HCT116 (cell line): ENCODE measurements at regions not wholly inside any gene's neighbourhood (a gene's known extent, or its start where the extent isn't known, plus 50 kb on each side); places are given as distances from the start of the nearest gene placed in this dataset.

Source experiments
- ATAC-seq: fragments of 200-7000 bp; cut with Tn5 transposase; 2 replicates; pipeline ENCODE4 v1.9.1; 2020; ENCODE audit warnings: mild to moderate bottlenecking, moderate library complexity
- BruUV-seq: library from RNA; stranded (reverse); fragments of 400-500 nt; replicated peaks from 2 replicates; lab custom pipeline; 2021; lab: Mats Ljungman, UMichigan
- CTCF ChIA-PET: fragments of 300-600 bp; sonication (Branson Sonifier 250); formaldehyde crosslinking; loops from one replicate; lab custom pipeline; 2021; ENCODE audit warnings: antibody characterized with exemption; lab: Charles Lee
- POLR2A ChIA-PET: fragments of 300-600, 350-600 bp; sonication (Branson Sonifier 250); formaldehyde crosslinking; loops from one replicate; lab custom pipeline; 2021; ENCODE audit warnings: antibody characterized with exemption; lab: Charles Lee
- RAD21 ChIA-PET, 2 experiments: fragments of 300-600 bp; sonication (Branson Sonifier 250); formaldehyde crosslinking; loops; one replicate each; lab custom pipeline; 2023; ENCODE audit warnings: low total read pairs in 2 of 2; ENCODE audit not compliant: uncharacterized antibody in 2 of 2, unreplicated experiment in 2 of 2, low non-redundant PET in 1 of 2; lab: Charles Lee
- DNase-seq: peaks from one replicate; pipeline ENCODE4 v3.0.0-alpha.2; 2010; ENCODE audit warnings: low read depth, low spot score
- H2AFZ ChIP-seq: fragments of 200-600 bp; shearing (Covaris generic), sonication (generic); 2 replicates; pipeline ENCODE4 v1.6.1; 2017; ENCODE audit warnings: low read depth, mixed run types, mixed read lengths, antibody characterized with exemption, low read length; ENCODE audit not compliant: poor library complexity, severe bottlenecking
- H3K27ac ChIP-seq: 2 replicates; pipeline ENCODE4 v1.5.1; 2012; ENCODE audit warnings: low read depth, low read length
- H3K27me3 ChIP-seq: fragments of 200-600 bp; sonication (generic); 2 replicates; pipeline ENCODE4 v1.6.1; 2016; ENCODE audit warnings: mixed run types, low read length, mixed read lengths; ENCODE audit not compliant: insufficient read depth
- H3K36me3 ChIP-seq, 2 experiments: fragments of 200-500 bp in 1 of 2; fragments of 200-600 bp in 1 of 2; sonication (Bioruptor generic) in 1 of 2; sonication (generic) in 1 of 2; 2 replicates each; pipeline versions ENCODE4 v1.5.1 to v1.6.1; 2014 to 2016; ENCODE audit warnings: low read length in 2 of 2, inconsistent platforms in 1 of 2, mixed read lengths in 1 of 2, mixed run types in 1 of 2; ENCODE audit not compliant: insufficient read depth in 2 of 2, control insufficient read depth in 1 of 2
- H3K4me1 ChIP-seq, 2 experiments: fragments of 200-600 bp in 1 of 2; sonication (generic) in 1 of 2; 2 replicates each; pipeline versions ENCODE4 v1.5.1 to v1.6.1; 2012 to 2017; ENCODE audit warnings: low read length in 2 of 2, inconsistent platforms in 1 of 2, mild to moderate bottlenecking in 1 of 2, mixed read lengths in 1 of 2, mixed run types in 1 of 2, moderate library complexity in 1 of 2; ENCODE audit not compliant: insufficient read depth in 2 of 2, control insufficient read depth in 1 of 2
- H3K4me2 ChIP-seq: fragments of 200-600 bp; sonication (generic); 2 replicates; pipeline ENCODE4 v1.6.1; 2017; ENCODE audit warnings: mixed run types, low read length, mixed read lengths
- H3K4me3 ChIP-seq, 2 experiments: fragments of 200-600 bp in 1 of 2; sonication (generic) in 1 of 2; replicated peaks in 1 of 2; 2 replicates each; pipeline ENCODE4 v1.5.1; 2011 to 2016; ENCODE audit warnings: low read length in 2 of 2, control low read depth in 1 of 2, low read depth in 1 of 2, mild to moderate bottlenecking in 1 of 2, mixed read lengths in 1 of 2, mixed run types in 1 of 2
- H3K79me2 ChIP-seq: fragments of 200-600 bp; sonication (generic); 2 replicates; pipeline ENCODE4 v1.6.1; 2017; ENCODE audit warnings: mild to moderate bottlenecking, mixed run types, low read length, moderate library complexity, mixed read lengths; ENCODE audit not compliant: insufficient read depth
- H3K9ac ChIP-seq: fragments of 200-600 bp; sonication (generic); 2 replicates; pipeline ENCODE4 v1.6.1; 2016; ENCODE audit warnings: low read length, mixed read lengths
- H3K9me2 ChIP-seq: fragments of 200-600 bp; sonication (generic), shearing (Covaris generic); 2 replicates; pipeline ENCODE4 v1.6.1; 2017; ENCODE audit warnings: mixed run types, mild to moderate bottlenecking, moderate library complexity; ENCODE audit not compliant: insufficient read depth
- H3K9me3 ChIP-seq, 2 experiments: fragments of 200-500 bp in 1 of 2; fragments of 200-600 bp in 1 of 2; sonication (Bioruptor generic) in 1 of 2; sonication (generic) in 1 of 2; 2 replicates each; pipeline ENCODE4 v1.6.1; 2014 to 2017; ENCODE audit warnings: low read length in 2 of 2, mixed read lengths in 2 of 2, inconsistent platforms in 1 of 2, low read depth in 1 of 2, mild to moderate bottlenecking in 1 of 2, mixed run types in 1 of 2, moderate library complexity in 1 of 2; ENCODE audit not compliant: control insufficient read depth in 1 of 2, insufficient read depth in 1 of 2
- H4K20me1 ChIP-seq: fragments of 200-600 bp; sonication (generic), shearing (Covaris generic); 2 replicates; pipeline ENCODE4 v1.6.1; 2017; ENCODE audit warnings: mixed run types, mild to moderate bottlenecking, moderate library complexity; ENCODE audit not compliant: insufficient read depth
- CBX3 ChIP-seq: IDR thresholded peaks from 2 replicates; pipeline ENCODE4 v1.6.1; 2012; ENCODE audit warnings: low read depth
- CEBPB ChIP-seq: IDR thresholded peaks from 2 replicates; pipeline ENCODE4 v1.6.1; 2012; ENCODE audit warnings: low read depth
- POLR2A ChIP-seq: IDR thresholded peaks from 2 replicates; pipeline ENCODE4 v1.7.0; 2011; ENCODE audit warnings: borderline replicate concordance; ENCODE audit not compliant: insufficient read depth, insufficient read length; ENCODE audit errors: extremely low read depth
- SRF ChIP-seq: IDR thresholded peaks from 2 replicates; pipeline ENCODE4 v1.6.1; 2012; ENCODE audit warnings: low read depth
- TCF7L2 ChIP-seq: IDR thresholded peaks from 2 replicates; pipeline ENCODE4 v1.7.0; 2011; ENCODE audit warnings: borderline replicate concordance, inconsistent platforms; ENCODE audit not compliant: insufficient read depth, insufficient read length; ENCODE audit errors: extremely low read depth
- YY1 ChIP-seq: IDR thresholded peaks from 2 replicates; pipeline ENCODE4 v1.6.1; 2011; ENCODE audit warnings: low read length, low read depth, moderate library complexity, mild to moderate bottlenecking; ENCODE audit not compliant: insufficient replicate concordance; ENCODE audit errors: extremely low read depth
- intact Hi-C: fragments of 100-400 bp; cut with micrococcal nuclease; formaldehyde crosslinking; loops from 2 replicates; pipeline ENCODE4 v1.10.0; 2022
- TF ChIP-seq, protein P1 (sequence below): IDR thresholded peaks from 2 replicates; pipeline ENCODE4 v1.6.1; 2012; ENCODE audit warnings: low read depth

DNA sequence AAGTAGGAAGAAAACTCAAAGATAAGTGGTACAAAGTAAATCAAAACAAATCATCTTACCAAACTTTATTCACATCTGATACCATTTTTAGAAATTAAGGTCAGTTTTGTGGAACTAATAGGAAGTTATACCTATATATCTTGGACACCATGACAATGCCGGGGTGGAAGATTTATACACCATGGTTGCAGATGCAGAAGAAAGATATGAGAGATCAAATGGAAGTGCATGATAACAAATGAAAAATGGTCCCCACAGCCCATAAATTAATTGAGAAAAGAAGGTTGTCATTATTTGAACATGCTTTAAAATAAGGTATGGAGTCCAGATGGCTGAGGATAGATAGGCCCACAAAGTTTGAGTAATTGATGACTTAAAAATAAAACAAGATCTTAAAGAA, 276.8 kb downstream of the TSHZ3 start:
- TF ChIP-seq CBX3 (no peak), TCF7L2 (no peak), CEBPB (no peak), YY1 (no peak), POLR2A (no peak), SRF (no peak)
- TF ChIP-seq, protein P1, sequence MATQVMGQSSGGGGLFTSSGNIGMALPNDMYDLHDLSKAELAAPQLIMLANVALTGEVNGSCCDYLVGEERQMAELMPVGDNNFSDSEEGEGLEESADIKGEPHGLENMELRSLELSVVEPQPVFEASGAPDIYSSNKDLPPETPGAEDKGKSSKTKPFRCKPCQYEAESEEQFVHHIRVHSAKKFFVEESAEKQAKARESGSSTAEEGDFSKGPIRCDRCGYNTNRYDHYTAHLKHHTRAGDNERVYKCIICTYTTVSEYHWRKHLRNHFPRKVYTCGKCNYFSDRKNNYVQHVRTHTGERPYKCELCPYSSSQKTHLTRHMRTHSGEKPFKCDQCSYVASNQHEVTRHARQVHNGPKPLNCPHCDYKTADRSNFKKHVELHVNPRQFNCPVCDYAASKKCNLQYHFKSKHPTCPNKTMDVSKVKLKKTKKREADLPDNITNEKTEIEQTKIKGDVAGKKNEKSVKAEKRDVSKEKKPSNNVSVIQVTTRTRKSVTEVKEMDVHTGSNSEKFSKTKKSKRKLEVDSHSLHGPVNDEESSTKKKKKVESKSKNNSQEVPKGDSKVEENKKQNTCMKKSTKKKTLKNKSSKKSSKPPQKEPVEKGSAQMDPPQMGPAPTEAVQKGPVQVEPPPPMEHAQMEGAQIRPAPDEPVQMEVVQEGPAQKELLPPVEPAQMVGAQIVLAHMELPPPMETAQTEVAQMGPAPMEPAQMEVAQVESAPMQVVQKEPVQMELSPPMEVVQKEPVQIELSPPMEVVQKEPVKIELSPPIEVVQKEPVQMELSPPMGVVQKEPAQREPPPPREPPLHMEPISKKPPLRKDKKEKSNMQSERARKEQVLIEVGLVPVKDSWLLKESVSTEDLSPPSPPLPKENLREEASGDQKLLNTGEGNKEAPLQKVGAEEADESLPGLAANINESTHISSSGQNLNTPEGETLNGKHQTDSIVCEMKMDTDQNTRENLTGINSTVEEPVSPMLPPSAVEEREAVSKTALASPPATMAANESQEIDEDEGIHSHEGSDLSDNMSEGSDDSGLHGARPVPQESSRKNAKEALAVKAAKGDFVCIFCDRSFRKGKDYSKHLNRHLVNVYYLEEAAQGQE = no peak
- TF ChIP-seq, all 23 proteins: peak for 0
- no peak overlapping the region for H3K4me2 ChIP-seq
- no TSS peak for BruUV-seq
- ChIA-PET CTCF (no interaction called here), RAD21 (no interaction called here), POLR2A (no interaction called here)
- no peak overlapping the region for H2AFZ ChIP-seq
- H3K4me3 ChIP-seq = no peak overlapping the region
- H3K36me3 ChIP-seq = no peaks in the 10 kb centered on the region
- ATAC-seq = no peak
- no peaks in the 10 kb centered on the region for H3K27me3 ChIP-seq
- no peak for DNase-seq
- no peaks in the 10 kb centered on the region for H3K79me2 ChIP-seq
- H3K9me3 ChIP-seq = peaks cover 12 to 48% of the 10 kb centered on the region in 2 experiments; a peak in 2 of 4 replicates
- H3K4me1 ChIP-seq = no peaks in the 10 kb centered on the region
- H4K20me1 ChIP-seq = no peaks in the 10 kb centered on the region
- intact Hi-C loops = no loop called here
- no peaks in the 10 kb centered on the region for H3K9me2 ChIP-seq
- no peak overlapping the region for H3K9ac ChIP-seq
- no peak overlapping the region for H3K27ac ChIP-seq
